GM06990 (cell line): ENCODE measurements at regions not wholly inside any gene's neighbourhood (a gene's known extent, or its start where the extent isn't known, plus 50 kb on each side); places are given as distances from the start of the nearest gene placed in this dataset.

Source experiments
- DNase-seq: peaks from one replicate; pipeline ENCODE4 v3.0.0-alpha.2; 2011; ENCODE audit not compliant: insufficient read length; ENCODE audit errors: extremely low read depth
- H3K27me3 ChIP-seq: replicated peaks from 2 replicates; pipeline ENCODE4 v1.6.0; 2011; ENCODE audit warnings: low read length; ENCODE audit not compliant: control insufficient read depth, insufficient read depth
- H3K36me3 ChIP-seq: 2 replicates; pipeline ENCODE4 v1.5.1; 2011; ENCODE audit warnings: low read length; ENCODE audit not compliant: control insufficient read depth, insufficient read depth
- H3K4me3 ChIP-seq: replicated peaks from 2 replicates; pipeline ENCODE4 v1.5.1; 2011; ENCODE audit warnings: low read depth, mild to moderate bottlenecking, control low read depth, low read length
- CTCF ChIP-seq: IDR thresholded peaks from 2 replicates; pipeline ENCODE4 v1.5.1; 2011; ENCODE audit warnings: low read length, control low read depth, mild to moderate bottlenecking, inconsistent platforms; ENCODE audit not compliant: insufficient read depth, poor library complexity, severe bottlenecking

- Histone ChIP-seq H3K36me3 (no peaks in the 10 kb centered on the region), H3K4me3 (no peak overlapping the region), H3K27me3 (no peaks in the 10 kb centered on the region; the same call in 1 of the 2 replicates)
- no peak for TF ChIP-seq CTCF
- DNase-seq = no peak
These were observed 84.3 kb upstream of the SLC1A3 start for GRCh38 chr5:36521838-36522745.

DNA sequence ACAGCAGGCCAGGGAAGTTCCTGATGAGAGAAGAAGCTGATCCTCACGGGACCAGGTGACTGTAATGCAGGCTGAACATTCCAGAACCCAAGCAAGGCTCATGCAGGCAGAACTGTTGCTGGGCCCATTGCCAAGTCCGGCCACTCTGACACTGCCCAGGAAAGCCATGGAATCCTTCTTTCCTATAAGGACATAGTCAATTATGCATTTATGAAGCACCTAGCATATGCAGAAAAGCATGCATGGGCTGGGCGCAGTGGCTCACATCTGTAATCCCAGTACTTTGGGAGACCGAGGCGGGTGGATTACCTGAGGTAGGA lies 83.7 kb upstream of the SLC1A3 start:
- Histone ChIP-seq H3K36me3 (no peaks in the 10 kb centered on the region), H3K4me3 (no peak overlapping the region), H3K27me3 (no peaks in the 10 kb centered on the region; the same call in 1 of the 2 replicates)
- DNase-seq = no peak
- TF ChIP-seq CTCF = no peak

GRCh38 chr5:36523450-36523849 lies 83.0 kb upstream of the SLC1A3 start:
- H3K4me3 ChIP-seq = no peak overlapping the region
- no peak for DNase-seq
- TF ChIP-seq CTCF = no peak
- no peaks in the 10 kb centered on the region; the same call in 1 of the 2 replicates for H3K27me3 ChIP-seq
- H3K36me3 ChIP-seq = no peaks in the 10 kb centered on the region

- Histone ChIP-seq H3K36me3 (no peaks in the 10 kb centered on the region), H3K4me3 (no peak overlapping the region), H3K27me3 (no peaks in the 10 kb centered on the region; the same call in 1 of the 2 replicates)
- no peak for TF ChIP-seq CTCF
- no peak for DNase-seq
These were observed 82.5 kb upstream of the SLC1A3 start for GRCh38 chr5:36523926-36524325.

GRCh38 chr5:36526537-36526936 lies 79.9 kb upstream of the SLC1A3 start:
- no peak for DNase-seq
- Histone ChIP-seq H3K36me3 (no peaks in the 10 kb centered on the region), H3K27me3 (no peaks in the 10 kb centered on the region; the same call in 1 of the 2 replicates), H3K4me3 (no peak overlapping the region)
- TF ChIP-seq CTCF = no peak

DNA sequence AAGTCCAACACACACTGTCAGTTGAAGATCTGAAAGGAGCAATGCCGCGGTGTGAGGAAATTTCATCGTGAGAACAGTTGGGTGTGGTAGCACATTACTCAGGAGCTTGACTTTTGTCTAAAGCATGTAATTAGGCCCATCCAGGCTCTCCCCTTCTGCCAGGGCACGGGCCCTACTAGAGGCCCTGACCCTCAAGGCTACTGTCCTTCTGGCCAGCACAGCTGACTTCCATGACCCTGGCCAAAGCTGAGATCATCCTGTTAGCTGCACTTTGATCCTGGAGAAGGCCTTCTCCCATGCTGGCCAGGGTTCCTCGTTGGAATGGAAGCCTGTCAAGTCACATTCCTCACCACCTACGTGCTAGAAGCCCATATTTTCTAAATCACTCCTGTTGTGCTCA lies 77.8 kb upstream of the SLC1A3 start:
- Histone ChIP-seq H3K4me3 (no peak overlapping the region), H3K36me3 (no peaks in the 10 kb centered on the region), H3K27me3 (no peaks in the 10 kb centered on the region; the same call in 1 of the 2 replicates)
- TF ChIP-seq CTCF = no peak
- no peak for DNase-seq
